Mesenteric fat pad (tissue), 1 donor: ENCODE measurements at regions not wholly inside any gene's neighbourhood (a gene's known extent, or its start where the extent isn't known, plus 50 kb on each side); places are given as distances from the start of the nearest gene placed in this dataset.

Experiments used
- DNase-seq: peaks from one replicate; pipeline ENCODE4 v3.0.0-alpha.2; 2020; ENCODE audit warnings: low spot score
- donor health status: DM: yes; HTN: yes; CAD: no.

GRCh38 chr3:139280027-139280671 lies 63.7 kb upstream of the MRPS22 start:
- DNase-seq = peak; percentile 65

- DNase-seq = no peak
These were observed 62.7 kb upstream of the MRPS22 start for GRCh38 chr3:139281096-139281495.

GRCh38 chr3:139281522-139282196 lies 62.2 kb upstream of the MRPS22 start:
- no peak for DNase-seq

GRCh38 chr3:139283301-139283700 lies 60.5 kb upstream of the MRPS22 start:
- DNase-seq = no peak

GRCh38 chr3:139284221-139284620 lies 59.6 kb upstream of the MRPS22 start:
- no peak for DNase-seq

- no peak for DNase-seq
These were observed 58.1 kb upstream of the MRPS22 start for GRCh38 chr3:139285691-139286090.

GRCh38 chr3:139286241-139286640 lies 57.6 kb upstream of the MRPS22 start:
- DNase-seq = no peak

- DNase-seq = no peak
These were observed 57.0 kb upstream of the MRPS22 start for GRCh38 chr3:139286825-139287224.

- no peak for DNase-seq
These were observed 56.3 kb upstream of the MRPS22 start for GRCh38 chr3:139287557-139287956.

- no peak for DNase-seq
These were observed 55.5 kb upstream of the MRPS22 start for GRCh38 chr3:139288266-139288821.

- DNase-seq = no peak
These were observed 53.8 kb upstream of the MRPS22 start for GRCh38 chr3:139289860-139290524.

GRCh38 chr3:139291276-139292051 lies 52.4 kb upstream of the MRPS22 start:
- no peak for DNase-seq

- DNase-seq = no peak
These were observed 51.6 kb upstream of the MRPS22 start for GRCh38 chr3:139292192-139292591.

GRCh38 chr3:139292711-139293664 lies 50.8 kb upstream of the MRPS22 start:
- DNase-seq = no peak

- DNase-seq = no peak
These were observed 50.2 kb upstream of the MRPS22 start for GRCh38 chr3:139293665-139294023.
